ENCODE measurements at regions not wholly inside any gene's neighbourhood (a gene's known extent, or its start where the extent isn't known, plus 50 kb on each side); places are given as distances from the start of the nearest gene placed in this dataset.

- Histone ChIP-seq H3K27ac (no peak overlapping the region), H3K36me3 (no peaks in the 10 kb centered on the region), H3K4me3 (no peak overlapping the region), H3K9me3 (no peaks in the 10 kb centered on the region), H3K4me1 (no peaks in the 10 kb centered on the region), H3K27me3 (no peaks in the 10 kb centered on the region)
- no peak for TF ChIP-seq POLR2A (IDR thresholded peaks at IDR 0.05)
- no peak for TF ChIP-seq POLR2AphosphoS5 (IDR thresholded peaks at IDR 0.05)
- TF ChIP-seq CTCF (IDR thresholded peaks at IDR 0.05): no peak
- DNase-seq (ENCODE audit: low spot score in 2 of 2): no peak
- intact Hi-C loops (cut with DNase I; ENCODE audit: low total_unique reads): no loop called here
These were observed 285.1 kb downstream of the MEX3B start for GRCh38 chr15:81760686-81761085.

GRCh38 chr15:81758818-81759284, 287.0 kb downstream of the MEX3B start:
- no peak overlapping the region for H3K27ac ChIP-seq
- no peaks in the 10 kb centered on the region for H3K4me1 ChIP-seq
- DNase-seq (ENCODE audit: low spot score in 2 of 2): no peak
- intact Hi-C loops (cut with DNase I; ENCODE audit: low total_unique reads): no loop called here
- no peaks in the 10 kb centered on the region for H3K9me3 ChIP-seq
- no peak for TF ChIP-seq POLR2AphosphoS5 (IDR thresholded peaks at IDR 0.05)
- TF ChIP-seq CTCF (IDR thresholded peaks at IDR 0.05): no peak
- TF ChIP-seq POLR2A (IDR thresholded peaks at IDR 0.05): no peak
- no peaks in the 10 kb centered on the region for H3K27me3 ChIP-seq
- H3K36me3 ChIP-seq: no peaks in the 10 kb centered on the region
- no peak overlapping the region for H3K4me3 ChIP-seq

GRCh38 chr15:81755626-81756025, 290.2 kb downstream of the MEX3B start:
- TF ChIP-seq POLR2AphosphoS5 (IDR thresholded peaks at IDR 0.05) (no peak), CTCF (IDR thresholded peaks at IDR 0.05) (no peak), POLR2A (IDR thresholded peaks at IDR 0.05) (no peak)
- peaks cover 0 to 8% of the 10 kb centered on the region in 2 donors for H3K4me1 ChIP-seq
- H3K4me3 ChIP-seq: no peak overlapping the region
- H3K27me3 ChIP-seq: no peaks in the 10 kb centered on the region
- no peaks in the 10 kb centered on the region for H3K9me3 ChIP-seq
- DNase-seq (ENCODE audit: low spot score in 2 of 2): no peak
- no peak overlapping the region for H3K27ac ChIP-seq
- intact Hi-C loops (cut with DNase I; ENCODE audit: low total_unique reads): no loop called here
- no peaks in the 10 kb centered on the region for H3K36me3 ChIP-seq

GRCh38 chr15:81754078-81754477, 291.7 kb downstream of the MEX3B start:
- H3K4me1 ChIP-seq: peaks cover 0 to 8% of the 10 kb centered on the region in 2 donors
- intact Hi-C loops (cut with DNase I; ENCODE audit: low total_unique reads): no loop called here
- no peaks in the 10 kb centered on the region for H3K36me3 ChIP-seq
- H3K27ac ChIP-seq: no peak overlapping the region
- no peaks in the 10 kb centered on the region for H3K27me3 ChIP-seq
- H3K4me3 ChIP-seq: no peak overlapping the region
- no peaks in the 10 kb centered on the region for H3K9me3 ChIP-seq
- TF ChIP-seq CTCF (IDR thresholded peaks at IDR 0.05) (no peak), POLR2A (IDR thresholded peaks at IDR 0.05) (no peak), POLR2AphosphoS5 (IDR thresholded peaks at IDR 0.05) (no peak)
- no peak for DNase-seq (ENCODE audit: low spot score in 2 of 2)

- intact Hi-C loops (cut with DNase I; ENCODE audit: low total_unique reads): no loop called here
- TF ChIP-seq POLR2A (IDR thresholded peaks at IDR 0.05): no peak
- no peak for TF ChIP-seq POLR2AphosphoS5 (IDR thresholded peaks at IDR 0.05)
- TF ChIP-seq CTCF (IDR thresholded peaks at IDR 0.05): no peak
- no peaks in the 10 kb centered on the region for H3K27me3 ChIP-seq
These were observed 292.8 kb downstream of the MEX3B start for GRCh38 chr15:81752974-81753373.

More at GRCh38 chr15:81752974-81753373, 292.8 kb downstream of the MEX3B start:
- H3K27ac ChIP-seq: no peak overlapping the region
- H3K9me3 ChIP-seq: no peaks in the 10 kb centered on the region
- no peaks in the 10 kb centered on the region for H3K36me3 ChIP-seq
- H3K4me1 ChIP-seq: peaks cover 0 to 8% of the 10 kb centered on the region in 2 donors
- no peak overlapping the region for H3K4me3 ChIP-seq
- DNase-seq (ENCODE audit: low spot score in 2 of 2): no peak

Measured in breast epithelium (tissue), 4 donors.